Ectodermal cell (in vitro differentiated cells): ENCODE measurements at regions not wholly inside any gene's neighbourhood (a gene's known extent, or its start where the extent isn't known, plus 50 kb on each side); places are given as distances from the start of the nearest gene placed in this dataset.

Experiments
- H3K27ac ChIP-seq: 2 replicates; pipeline ENCODE4 v1.7.0; 2013; ENCODE audit warnings: mild to moderate bottlenecking, low read depth, low read length; ENCODE audit not compliant: insufficient read depth, poor library complexity, severe bottlenecking
- H3K27me3 ChIP-seq: 2 replicates; pipeline ENCODE4 v1.7.0; 2013; ENCODE audit warnings: mild to moderate bottlenecking, low read length; ENCODE audit not compliant: insufficient read depth, control insufficient read depth, poor library complexity, severe bottlenecking
- H3K36me3 ChIP-seq: one replicate; pipeline ENCODE4 v1.7.0; 2013; ENCODE audit warnings: low read length; ENCODE audit not compliant: control insufficient read depth, insufficient read depth
- H3K4me1 ChIP-seq: one replicate; pipeline ENCODE4 v1.7.0; 2013; ENCODE audit warnings: low read length; ENCODE audit not compliant: control insufficient read depth, insufficient read depth
- H3K4me3 ChIP-seq: 2 replicates; pipeline ENCODE4 v1.7.0; 2013; ENCODE audit warnings: low read depth, low read length, control low read depth; ENCODE audit not compliant: insufficient read depth
- H3K9me3 ChIP-seq: 2 replicates; pipeline ENCODE4 v1.7.0; 2013; ENCODE audit warnings: mild to moderate bottlenecking, low read length, moderate library complexity; ENCODE audit not compliant: control insufficient read depth
- WGBS, 2 experiments: methylation state at CpG; one replicate each; pipeline ENCODE4 v1.1.7; 2013; ENCODE audit warnings: missing lambda C conversion rate in 2 of 2; 5-methylcytosine and 5-hydroxymethylcytosine counted together

- H3K4me3 ChIP-seq, result no peak overlapping the region
- WGBS, 2 experiments, result 91 to 95% methylated on average over 28 of the region's 29 CpGs
- no peaks in the 10 kb centered on the region for H3K27me3 ChIP-seq
- peaks cover 59% of the 10 kb centered on the region for H3K36me3 ChIP-seq
- H3K27ac ChIP-seq, result no peak overlapping the region
- no peaks in the 10 kb centered on the region for H3K9me3 ChIP-seq
- no peaks in the 10 kb centered on the region for H3K4me1 ChIP-seq
Measured at GRCh38 chr19:5205937-5206750, 134.5 kb downstream of the PTPRS start.

GRCh38 chr19:5205381-5205780 is 135.2 kb downstream of the PTPRS start:
- no peaks in the 10 kb centered on the region for H3K4me1 ChIP-seq
- H3K4me3 ChIP-seq, result no peak overlapping the region
- H3K27me3 ChIP-seq, result no peaks in the 10 kb centered on the region
- H3K9me3 ChIP-seq, result peaks cover under 1% of the 10 kb centered on the region
- 94 to 95% methylated on average over 13 of the region's 13 CpGs for WGBS, 2 experiments
- no peak overlapping the region for H3K27ac ChIP-seq
- H3K36me3 ChIP-seq, result peaks cover 52% of the 10 kb centered on the region

GRCh38 chr19:5204212-5204611 is 136.4 kb downstream of the PTPRS start:
- WGBS, 2 experiments, result 93 to 96% methylated on average over 5 of the region's 5 CpGs
- H3K36me3 ChIP-seq, result peaks cover 41% of the 10 kb centered on the region
- H3K9me3 ChIP-seq, result peaks cover 2% of the 10 kb centered on the region
- no peak overlapping the region for H3K27ac ChIP-seq
- no peaks in the 10 kb centered on the region for H3K27me3 ChIP-seq
- no peaks in the 10 kb centered on the region for H3K4me1 ChIP-seq
- no peak overlapping the region for H3K4me3 ChIP-seq
